ENCODE measurements at regions not wholly inside any gene's neighbourhood (a gene's known extent, or its start where the extent isn't known, plus 50 kb on each side); places are given as distances from the start of the nearest gene placed in this dataset.
"Not testable (repeated sequence)": the region's sequence is repeated elsewhere in the genome, so short reads cannot be mapped to it uniquely, and the experiment has no call there.

GRCh38 chr16:66258916-66259845 is 107.3 kb upstream of the CDH5 start:
- ChIA-PET POLR2A (no interaction called here), CTCF (no interaction called here)
- Mint-ChIP-seq H3K9me3 (no peaks in the 10 kb centered on the region), H3K27me3 (no peaks in the 10 kb centered on the region), H3K27ac (no peak overlapping the region), H3K4me3 (no peak overlapping the region), H3K36me3 (ENCODE audit: low read depth) (no peaks in the 10 kb centered on the region), H3K4me1 (no peaks in the 10 kb centered on the region)
- no peak for DNase-seq

GRCh38 chr16:66256919-66257318 is 109.6 kb upstream of the CDH5 start:
- CTCF ChIA-PET = no interaction called here
- no peaks in the 10 kb centered on the region for H3K27me3 Mint-ChIP-seq
- no peaks in the 10 kb centered on the region for H3K36me3 Mint-ChIP-seq (ENCODE audit: low read depth)
- no peak overlapping the region for H3K4me3 Mint-ChIP-seq
- no peaks in the 10 kb centered on the region for H3K4me1 Mint-ChIP-seq
- DNase-seq = no peak
- POLR2A ChIA-PET = no interaction called here
- H3K9me3 Mint-ChIP-seq = no peaks in the 10 kb centered on the region
- H3K27ac Mint-ChIP-seq = no peak overlapping the region

GRCh38 chr16:66255647-66256046 is 110.8 kb upstream of the CDH5 start:
- no peak overlapping the region for H3K27ac Mint-ChIP-seq
- no peaks in the 10 kb centered on the region for H3K9me3 Mint-ChIP-seq

GRCh38 chr16:66254751-66255150 is 111.7 kb upstream of the CDH5 start:
- H3K27me3 Mint-ChIP-seq = peaks cover 8% of the 10 kb centered on the region
- H3K4me1 Mint-ChIP-seq = no peaks in the 10 kb centered on the region
- ChIA-PET CTCF (interaction anchor here (1.1 kb wide), 1 partner anchor 16 kb away, joined by 4 read pairs; no protein-coding TSS in a partner anchor), POLR2A (no interaction called here)
- H3K9me3 Mint-ChIP-seq = no peaks in the 10 kb centered on the region
- H3K36me3 Mint-ChIP-seq (ENCODE audit: low read depth) = no peaks in the 10 kb centered on the region
- DNase-seq = no peak
- H3K27ac Mint-ChIP-seq = no peak overlapping the region
- H3K4me3 Mint-ChIP-seq = no peak overlapping the region

More at GRCh38 chr16:66255647-66256046, 110.8 kb upstream of the CDH5 start:
- DNase-seq = no peak
- CTCF ChIA-PET = interaction anchor here (1.1 kb wide), 1 partner anchor 15 kb away, joined by 4 read pairs; no protein-coding TSS in a partner anchor
- H3K36me3 Mint-ChIP-seq (ENCODE audit: low read depth) = no peaks in the 10 kb centered on the region
- H3K4me3 Mint-ChIP-seq = no peak overlapping the region
- H3K27me3 Mint-ChIP-seq = peaks cover 7% of the 10 kb centered on the region
- H3K4me1 Mint-ChIP-seq = no peaks in the 10 kb centered on the region
- POLR2A ChIA-PET = no interaction called here

- Mint-ChIP-seq H3K36me3 (ENCODE audit: low read depth) (no peaks in the 10 kb centered on the region), H3K27ac (no peak overlapping the region), H3K4me1 (no peaks in the 10 kb centered on the region), H3K4me3 (no peak overlapping the region), H3K9me3 (no peaks in the 10 kb centered on the region), H3K27me3 (peaks cover 9% of the 10 kb centered on the region)
- ChIA-PET POLR2A (no interaction called here), CTCF (no interaction called here)
- DNase-seq = no peak
These were observed 112.4 kb upstream of the CDH5 start for GRCh38 chr16:66254106-66254505.

- H3K36me3 Mint-ChIP-seq (ENCODE audit: low read depth) = no peaks in the 10 kb centered on the region
- POLR2A ChIA-PET = no interaction called here
- no peaks in the 10 kb centered on the region for H3K4me1 Mint-ChIP-seq
- no peaks in the 10 kb centered on the region for H3K9me3 Mint-ChIP-seq
- no peak overlapping the region for H3K4me3 Mint-ChIP-seq
- no peak overlapping the region for H3K27ac Mint-ChIP-seq
- CTCF ChIA-PET = no interaction called here
- DNase-seq = no peak
- peaks cover 9% of the 10 kb centered on the region for H3K27me3 Mint-ChIP-seq
These were observed 114.9 kb upstream of the CDH5 start for GRCh38 chr16:66251476-66252160.

GRCh38 chr16:66250686-66251431 is 115.6 kb upstream of the CDH5 start:
- DNase-seq = no peak
- no peaks in the 10 kb centered on the region for H3K36me3 Mint-ChIP-seq (ENCODE audit: low read depth)
- H3K27ac Mint-ChIP-seq = no peak overlapping the region
- no peaks in the 10 kb centered on the region for H3K9me3 Mint-ChIP-seq
- H3K27me3 Mint-ChIP-seq = peaks cover 9% of the 10 kb centered on the region
- H3K4me1 Mint-ChIP-seq = no peaks in the 10 kb centered on the region
- ChIA-PET POLR2A (no interaction called here), CTCF (no interaction called here)
- H3K4me3 Mint-ChIP-seq = no peak overlapping the region

- H3K4me1 Mint-ChIP-seq = no peaks in the 10 kb centered on the region
- no peak overlapping the region for H3K4me3 Mint-ChIP-seq
- no peaks in the 10 kb centered on the region for H3K36me3 Mint-ChIP-seq (ENCODE audit: low read depth)
- H3K27ac Mint-ChIP-seq = no peak overlapping the region
- DNase-seq = no peak
- POLR2A ChIA-PET = no interaction called here
- CTCF ChIA-PET = no interaction called here
- H3K27me3 Mint-ChIP-seq = peaks cover 9% of the 10 kb centered on the region
- no peaks in the 10 kb centered on the region for H3K9me3 Mint-ChIP-seq
These were observed 118.7 kb upstream of the CDH5 start for GRCh38 chr16:66247516-66248481.

- no peak for DNase-seq
- no peaks in the 10 kb centered on the region for H3K36me3 Mint-ChIP-seq (ENCODE audit: low read depth)
- no peaks in the 10 kb centered on the region for H3K4me1 Mint-ChIP-seq
- POLR2A ChIA-PET = no interaction called here
- peaks cover 4% of the 10 kb centered on the region for H3K27me3 Mint-ChIP-seq
- H3K9me3 Mint-ChIP-seq = no peaks in the 10 kb centered on the region
- no peak overlapping the region for H3K27ac Mint-ChIP-seq
- no peak overlapping the region for H3K4me3 Mint-ChIP-seq
- CTCF ChIA-PET = no interaction called here
These were observed 120.6 kb upstream of the CDH5 start for GRCh38 chr16:66245868-66246267.

- no peak overlapping the region for H3K4me3 Mint-ChIP-seq
- DNase-seq = no peak
- H3K4me1 Mint-ChIP-seq = no peaks in the 10 kb centered on the region
- H3K9me3 Mint-ChIP-seq = no peaks in the 10 kb centered on the region
- CTCF ChIA-PET = no interaction called here
- POLR2A ChIA-PET = no interaction called here
- peaks cover 1% of the 10 kb centered on the region for H3K27me3 Mint-ChIP-seq
- no peak overlapping the region for H3K27ac Mint-ChIP-seq
- no peaks in the 10 kb centered on the region for H3K36me3 Mint-ChIP-seq (ENCODE audit: low read depth)
These were observed 121.4 kb upstream of the CDH5 start for GRCh38 chr16:66245072-66245471.

GRCh38 chr16:66242672-66243071 is 123.8 kb upstream of the CDH5 start:
- Mint-ChIP-seq H3K4me1 (no peaks in the 10 kb centered on the region), H3K27ac (no peak overlapping the region), H3K9me3 (no peaks in the 10 kb centered on the region), H3K4me3 (no peak overlapping the region), H3K27me3 (no peaks in the 10 kb centered on the region), H3K36me3 (ENCODE audit: low read depth) (no peaks in the 10 kb centered on the region)
- POLR2A ChIA-PET = no interaction called here
- DNase-seq = no peak
- CTCF ChIA-PET = no interaction called here

GRCh38 chr16:66242206-66242605 is 124.3 kb upstream of the CDH5 start:
- H3K9me3 Mint-ChIP-seq; H3K36me3 Mint-ChIP-seq (ENCODE audit: low read depth); H3K4me1 Mint-ChIP-seq; DNase-seq; CTCF ChIA-PET; H3K4me3 Mint-ChIP-seq; H3K27me3 Mint-ChIP-seq; H3K27ac Mint-ChIP-seq; POLR2A ChIA-PET: not testable (repeated sequence)

Measured in activated CD4-positive, alpha-beta memory T cell treated with anti-CD3 and anti-CD28 coated beads, Interleukin-2, amount 10 ng/mL, durations not matched to agents 7 days and 5 days (primary cell).